Smooth muscle cell (in vitro differentiated cells): ENCODE measurements at regions not wholly inside any gene's neighbourhood (a gene's known extent, or its start where the extent isn't known, plus 50 kb on each side); places are given as distances from the start of the nearest gene placed in this dataset.

Experiments used
- DNase-seq: peaks from one replicate; lab custom pipeline; 2025; ENCODE audit not compliant: unreplicated experiment; lab: John Stamatoyannopoulos, UW
- H2AFZ ChIP-seq: fragments of 200-600 bp; sonication (generic); 2 replicates; pipeline ENCODE4 v1.6.0; 2016; ENCODE audit warnings: antibody characterized with exemption, low read depth, mild to moderate bottlenecking
- H3F3A ChIP-seq: fragments of 200-600 bp; sonication (generic); 2 replicates; pipeline ENCODE4 v1.6.0; 2017; ENCODE audit warnings: antibody characterized with exemption, low read depth
- H3K27ac ChIP-seq: fragments of 200-600 bp; sonication (generic); 2 replicates; pipeline ENCODE4 v1.5.1; 2016; ENCODE audit warnings: low read depth, mild to moderate bottlenecking
- H3K27me3 ChIP-seq: fragments of 200-600 bp; sonication (generic); 2 replicates; pipeline ENCODE4 v1.6.1; 2016; ENCODE audit warnings: low read depth, mild to moderate bottlenecking
- H3K36me3 ChIP-seq: fragments of 200-600 bp; sonication (generic); 2 replicates; pipeline ENCODE4 v1.5.1; 2016; ENCODE audit warnings: low read depth
- H3K4me1 ChIP-seq: fragments of 200-600 bp; sonication (generic); 2 replicates; pipeline ENCODE4 v1.5.1; 2016; ENCODE audit warnings: low read depth
- H3K4me2 ChIP-seq: fragments of 200-600 bp; sonication (generic); 2 replicates; pipeline ENCODE4 v1.6.0; 2016; ENCODE audit warnings: mild to moderate bottlenecking
- H3K4me3 ChIP-seq: fragments of 200-600 bp; sonication (generic); 2 replicates; pipeline ENCODE4 v1.5.1; 2016; ENCODE audit warnings: mild to moderate bottlenecking
- H3K79me2 ChIP-seq: fragments of 200-600 bp; sonication (generic); 2 replicates; pipeline ENCODE4 v1.6.0; 2016; ENCODE audit warnings: low read depth, mild to moderate bottlenecking
- H3K9ac ChIP-seq: fragments of 200-600 bp; sonication (generic); 2 replicates; pipeline ENCODE4 v1.6.0; 2016; ENCODE audit warnings: low read depth
- H3K9me3 ChIP-seq: fragments of 200-600 bp; sonication (generic); replicated peaks from 2 replicates; pipeline ENCODE4 v1.5.1; 2016; ENCODE audit warnings: low read depth
- H4K20me1 ChIP-seq: fragments of 200-600 bp; sonication (generic); 2 replicates; pipeline ENCODE4 v1.6.0; 2016; ENCODE audit warnings: low read depth
- CTCF ChIP-seq: fragments of 200-600 bp; sonication (generic); IDR thresholded peaks from 2 replicates; pipeline ENCODE4 v1.5.1; 2017; ENCODE audit warnings: borderline replicate concordance, mild to moderate bottlenecking, antibody characterized with exemption; ENCODE audit not compliant: insufficient read depth, poor library complexity, severe bottlenecking
- WGBS: methylation state at CpG from one replicate; pipeline ENCODE4 v1.1.7; 2016; ENCODE audit warnings: low lambda C conversion rate; 5-methylcytosine and 5-hydroxymethylcytosine counted together

- Histone ChIP-seq H3K79me2 (no peaks in the 10 kb centered on the region), H3K9me3 (peaks cover 4% of the 10 kb centered on the region), H3F3A (no peaks in the 10 kb centered on the region), H3K27me3 (no peaks in the 10 kb centered on the region), H3K4me2 (no peak overlapping the region), H3K27ac (no peak overlapping the region), H3K36me3 (no peaks in the 10 kb centered on the region), H3K9ac (no peak overlapping the region), H3K4me1 (no peaks in the 10 kb centered on the region), H2AFZ (no peak overlapping the region), H3K4me3 (no peak overlapping the region), H4K20me1 (no peaks in the 10 kb centered on the region)
- TF ChIP-seq CTCF: no peak
- WGBS: 56% methylated on average over 3 of the region's 3 CpGs
- DNase-seq: no peak
These were observed 450.6 kb downstream of the SH2D1A start for GRCh38 chrX:124796989-124797388.

- no peaks in the 10 kb centered on the region for H4K20me1 ChIP-seq
- 71% methylated on average over 2 of the region's 2 CpGs for WGBS
- H3K27ac ChIP-seq: no peak overlapping the region
- no peak overlapping the region for H3K9ac ChIP-seq
- H3K36me3 ChIP-seq: no peaks in the 10 kb centered on the region
- H3F3A ChIP-seq: no peaks in the 10 kb centered on the region
- H3K4me1 ChIP-seq: no peaks in the 10 kb centered on the region
- no peak for TF ChIP-seq CTCF
- no peaks in the 10 kb centered on the region for H3K9me3 ChIP-seq
- no peak overlapping the region for H3K4me3 ChIP-seq
- no peak overlapping the region for H3K4me2 ChIP-seq
- H3K79me2 ChIP-seq: no peaks in the 10 kb centered on the region
- no peaks in the 10 kb centered on the region for H3K27me3 ChIP-seq
- no peak for DNase-seq
- no peak overlapping the region for H2AFZ ChIP-seq
These were observed 458.6 kb downstream of the SH2D1A start for GRCh38 chrX:124804962-124805361.

- H3K79me2 ChIP-seq: no peaks in the 10 kb centered on the region
- H3K4me1 ChIP-seq: no peaks in the 10 kb centered on the region
- no peak overlapping the region for H3K9ac ChIP-seq
- H4K20me1 ChIP-seq: no peaks in the 10 kb centered on the region
- no peak for DNase-seq
- 87% methylated on average over 4 of the region's 4 CpGs for WGBS
- TF ChIP-seq CTCF: no peak
- H3K4me2 ChIP-seq: no peak overlapping the region
- no peaks in the 10 kb centered on the region for H3K36me3 ChIP-seq
- no peak overlapping the region for H2AFZ ChIP-seq
- H3K9me3 ChIP-seq: no peaks in the 10 kb centered on the region
- no peak overlapping the region for H3K4me3 ChIP-seq
- H3F3A ChIP-seq: no peaks in the 10 kb centered on the region
- H3K27ac ChIP-seq: no peak overlapping the region
- H3K27me3 ChIP-seq: no peaks in the 10 kb centered on the region
These were observed 459.1 kb downstream of the SH2D1A start for GRCh38 chrX:124805486-124805885.

GRCh38 chrX:124814106-124814505, 467.7 kb downstream of the SH2D1A start:
- no peaks in the 10 kb centered on the region for H3K9me3 ChIP-seq
- H2AFZ ChIP-seq: no peak overlapping the region
- DNase-seq: no peak
- no peak for TF ChIP-seq CTCF
- no peaks in the 10 kb centered on the region for H3K4me1 ChIP-seq
- H3K27ac ChIP-seq: no peak overlapping the region
- no peak overlapping the region for H3K4me2 ChIP-seq
- no peak overlapping the region for H3K4me3 ChIP-seq
- H3K9ac ChIP-seq: no peak overlapping the region
- H4K20me1 ChIP-seq: no peaks in the 10 kb centered on the region
- no peaks in the 10 kb centered on the region for H3F3A ChIP-seq
- WGBS: 71% methylated on average over 1 of the region's 1 CpG
- H3K36me3 ChIP-seq: no peaks in the 10 kb centered on the region
- no peaks in the 10 kb centered on the region for H3K79me2 ChIP-seq
- no peaks in the 10 kb centered on the region for H3K27me3 ChIP-seq
